A673 (cell line): ENCODE measurements at regions not wholly inside any gene's neighbourhood (a gene's known extent, or its start where the extent isn't known, plus 50 kb on each side); places are given as distances from the start of the nearest gene placed in this dataset.
"Not testable (repeated sequence)": the region's sequence is repeated elsewhere in the genome, so short reads cannot be mapped to it uniquely, and the experiment has no call there.

Source experiments
- EZH2 ChIP-seq: fragments of 200-600 bp; sonication (generic); IDR thresholded peaks from 2 replicates; pipeline ENCODE4 v1.6.1; 2017; ENCODE audit warnings: borderline replicate concordance, low read depth, mild to moderate bottlenecking, mixed read lengths, antibody characterized with exemption, low read length; ENCODE audit not compliant: poor library complexity, severe bottlenecking
- TF ChIP-seq, protein P1 (sequence below): fragments of 300-800, 200-600 bp; sonication (generic); conservative IDR thresholded peaks from 2 replicates; pipeline ENCODE4 v1.5.1; 2017; ENCODE audit warnings: low read depth, mild to moderate bottlenecking, antibody characterized with exemption, low read length, moderate library complexity, mixed read lengths

- TF ChIP-seq, protein P1, sequence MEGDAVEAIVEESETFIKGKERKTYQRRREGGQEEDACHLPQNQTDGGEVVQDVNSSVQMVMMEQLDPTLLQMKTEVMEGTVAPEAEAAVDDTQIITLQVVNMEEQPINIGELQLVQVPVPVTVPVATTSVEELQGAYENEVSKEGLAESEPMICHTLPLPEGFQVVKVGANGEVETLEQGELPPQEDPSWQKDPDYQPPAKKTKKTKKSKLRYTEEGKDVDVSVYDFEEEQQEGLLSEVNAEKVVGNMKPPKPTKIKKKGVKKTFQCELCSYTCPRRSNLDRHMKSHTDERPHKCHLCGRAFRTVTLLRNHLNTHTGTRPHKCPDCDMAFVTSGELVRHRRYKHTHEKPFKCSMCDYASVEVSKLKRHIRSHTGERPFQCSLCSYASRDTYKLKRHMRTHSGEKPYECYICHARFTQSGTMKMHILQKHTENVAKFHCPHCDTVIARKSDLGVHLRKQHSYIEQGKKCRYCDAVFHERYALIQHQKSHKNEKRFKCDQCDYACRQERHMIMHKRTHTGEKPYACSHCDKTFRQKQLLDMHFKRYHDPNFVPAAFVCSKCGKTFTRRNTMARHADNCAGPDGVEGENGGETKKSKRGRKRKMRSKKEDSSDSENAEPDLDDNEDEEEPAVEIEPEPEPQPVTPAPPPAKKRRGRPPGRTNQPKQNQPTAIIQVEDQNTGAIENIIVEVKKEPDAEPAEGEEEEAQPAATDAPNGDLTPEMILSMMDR: not testable (repeated sequence)
- not testable (repeated sequence) for TF ChIP-seq EZH2
Measured at GRCh38 chr11:38341612-38342011, 1743.6 kb upstream of the RAG2 start.
